ENCODE measurements at regions not wholly inside any gene's neighbourhood (a gene's known extent, or its start where the extent isn't known, plus 50 kb on each side); places are given as distances from the start of the nearest gene placed in this dataset.

DNA sequence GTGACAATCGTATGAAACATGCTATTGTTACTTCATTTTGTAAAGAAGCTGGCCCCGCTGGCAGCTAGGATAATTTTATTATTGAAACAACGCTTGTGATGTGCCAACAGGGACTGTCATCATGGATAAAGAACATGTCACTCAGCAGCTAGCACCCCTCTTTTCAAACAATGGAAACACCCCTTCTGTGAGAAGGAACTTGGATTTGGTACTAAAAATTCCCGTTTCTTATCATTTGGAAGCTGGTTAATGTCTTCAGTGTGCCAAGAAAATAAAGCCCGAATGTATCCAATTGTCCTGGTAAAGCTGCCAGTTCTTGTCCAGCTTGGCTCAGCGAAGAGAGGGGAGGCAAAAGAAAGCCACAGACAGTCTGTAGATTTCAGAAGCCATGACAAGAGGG lies 186.6 kb downstream of the PHLDA1 start:
- no peaks in the 10 kb centered on the region for H3K4me1 ChIP-seq
- H3K9me3 Mint-ChIP-seq = peaks cover 2% of the 10 kb centered on the region

DNA sequence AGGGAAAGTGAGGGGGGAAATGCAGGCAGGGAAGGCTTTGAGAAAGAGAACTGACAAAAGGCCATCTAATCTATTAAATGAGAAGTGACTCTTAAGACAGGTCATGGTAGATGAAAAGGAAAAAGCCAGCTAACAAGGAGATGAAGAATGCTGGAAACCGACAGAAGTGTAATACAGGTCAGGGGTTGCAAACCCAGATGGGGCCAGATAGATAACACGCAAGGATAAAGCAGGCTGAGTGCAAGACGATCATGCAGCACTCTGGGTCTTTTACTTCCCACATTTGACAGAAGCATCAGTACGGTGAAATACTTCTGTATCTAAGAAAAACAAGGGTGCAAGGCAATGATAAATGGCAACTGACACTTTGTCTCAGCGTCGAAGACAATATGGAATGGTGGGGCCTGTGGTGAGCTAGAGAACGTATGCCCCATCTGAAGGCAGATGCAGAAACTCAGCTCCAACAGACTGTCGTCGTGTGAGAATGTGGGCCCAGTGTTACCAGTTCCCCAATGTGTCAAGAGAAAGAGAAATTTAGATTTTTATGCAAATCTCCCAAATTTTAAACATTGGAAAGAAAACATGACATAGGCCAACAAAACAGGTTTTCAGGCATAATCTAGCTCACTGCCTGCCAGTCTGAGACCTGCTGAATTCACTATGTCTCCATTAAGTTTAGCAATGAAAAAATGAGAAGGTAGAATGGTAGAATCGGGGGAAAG lies 187.4 kb downstream of the PHLDA1 start:
- peaks cover 8% of the 10 kb centered on the region for H3K27me3 Mint-ChIP-seq (ENCODE audit: insufficient read depth, low read depth)
- DNase-seq (ENCODE audit: low spot score) = no peak
- Histone ChIP-seq H3K4me1 (no peaks in the 10 kb centered on the region), H2AFZ (replicated peaks) (no peak overlapping the region), H4K20me1 (ENCODE audit: low read depth) (no peaks in the 10 kb centered on the region), H3K4me2 (no peak overlapping the region), H3K36me3 (no peaks in the 10 kb centered on the region), H3K4me3 (no peak overlapping the region), H3K9ac (no peak overlapping the region), H3K27ac (no peak overlapping the region), H3F3A (ENCODE audit: low read depth) (no peaks in the 10 kb centered on the region), H3K79me2 (ENCODE audit: low read depth) (no peaks in the 10 kb centered on the region), H3K9me3 (ENCODE audit: low read depth) (no peaks in the 10 kb centered on the region), H3K27me3 (no peaks in the 10 kb centered on the region)
- H3K27ac Mint-ChIP-seq = no peak overlapping the region
- TF ChIP-seq EZH2 (IDR thresholded peaks at IDR 0.05) (no peak), EZH2phosphoT487 (IDR thresholded peaks at IDR 0.05) (no peak)
- TF ChIP-seq, protein P1, sequence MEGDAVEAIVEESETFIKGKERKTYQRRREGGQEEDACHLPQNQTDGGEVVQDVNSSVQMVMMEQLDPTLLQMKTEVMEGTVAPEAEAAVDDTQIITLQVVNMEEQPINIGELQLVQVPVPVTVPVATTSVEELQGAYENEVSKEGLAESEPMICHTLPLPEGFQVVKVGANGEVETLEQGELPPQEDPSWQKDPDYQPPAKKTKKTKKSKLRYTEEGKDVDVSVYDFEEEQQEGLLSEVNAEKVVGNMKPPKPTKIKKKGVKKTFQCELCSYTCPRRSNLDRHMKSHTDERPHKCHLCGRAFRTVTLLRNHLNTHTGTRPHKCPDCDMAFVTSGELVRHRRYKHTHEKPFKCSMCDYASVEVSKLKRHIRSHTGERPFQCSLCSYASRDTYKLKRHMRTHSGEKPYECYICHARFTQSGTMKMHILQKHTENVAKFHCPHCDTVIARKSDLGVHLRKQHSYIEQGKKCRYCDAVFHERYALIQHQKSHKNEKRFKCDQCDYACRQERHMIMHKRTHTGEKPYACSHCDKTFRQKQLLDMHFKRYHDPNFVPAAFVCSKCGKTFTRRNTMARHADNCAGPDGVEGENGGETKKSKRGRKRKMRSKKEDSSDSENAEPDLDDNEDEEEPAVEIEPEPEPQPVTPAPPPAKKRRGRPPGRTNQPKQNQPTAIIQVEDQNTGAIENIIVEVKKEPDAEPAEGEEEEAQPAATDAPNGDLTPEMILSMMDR (IDR thresholded peaks at IDR 0.05) = no peak
- H3K9me3 Mint-ChIP-seq = peaks cover 2% of the 10 kb centered on the region
- peaks cover 23% of the 10 kb centered on the region for H3K4me1 Mint-ChIP-seq
- H3K36me3 Mint-ChIP-seq = no peaks in the 10 kb centered on the region
- H3K4me3 Mint-ChIP-seq = no peak overlapping the region

More for the DNA sequence above, 186.6 kb downstream of the PHLDA1 start:
- H3F3A ChIP-seq (ENCODE audit: low read depth) = no peaks in the 10 kb centered on the region
- H3K4me3 ChIP-seq = no peak overlapping the region
- Mint-ChIP-seq H3K4me1 (peaks cover 26% of the 10 kb centered on the region), H3K27me3 (ENCODE audit: insufficient read depth, low read depth) (peaks cover 8% of the 10 kb centered on the region), H3K36me3 (no peaks in the 10 kb centered on the region), H3K27ac (no peak overlapping the region), H3K4me3 (no peak overlapping the region)
- no peak overlapping the region for H3K27ac ChIP-seq
- H3K9ac ChIP-seq = no peak overlapping the region
- H3K4me2 ChIP-seq = no peak overlapping the region
- H2AFZ ChIP-seq (replicated peaks) = no peak overlapping the region
- TF ChIP-seq, protein P1 (IDR thresholded peaks at IDR 0.05) = no peak
- TF ChIP-seq EZH2phosphoT487 (IDR thresholded peaks at IDR 0.05) (no peak), EZH2 (IDR thresholded peaks at IDR 0.05) (no peak)
- no peaks in the 10 kb centered on the region for H4K20me1 ChIP-seq (ENCODE audit: low read depth)
- H3K9me3 ChIP-seq (ENCODE audit: low read depth) = no peaks in the 10 kb centered on the region
- no peaks in the 10 kb centered on the region for H3K79me2 ChIP-seq (ENCODE audit: low read depth)
- H3K36me3 ChIP-seq = no peaks in the 10 kb centered on the region
- no peak for DNase-seq (ENCODE audit: low spot score)
- no peaks in the 10 kb centered on the region for H3K27me3 ChIP-seq

DNA sequence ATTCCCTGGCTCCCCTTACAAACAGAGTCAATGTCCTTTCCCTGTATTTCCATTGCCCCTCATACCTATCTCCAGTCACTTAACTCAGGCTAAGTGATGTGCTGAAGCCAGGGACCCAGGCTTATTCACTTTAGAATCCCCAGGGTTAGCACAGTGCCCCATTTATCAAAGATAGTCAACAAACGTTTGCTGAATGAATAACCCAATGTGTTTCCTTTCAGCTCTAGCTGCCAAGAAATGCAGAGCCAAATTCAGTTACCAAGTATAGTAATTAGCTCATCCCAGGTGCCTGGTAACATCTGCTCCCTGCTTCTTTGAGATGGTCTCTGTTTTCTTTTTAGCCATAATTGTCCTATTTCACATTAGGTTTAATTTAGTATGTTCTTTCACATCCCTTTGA lies 189.5 kb downstream of the PHLDA1 start:
- H3K27me3 Mint-ChIP-seq (ENCODE audit: insufficient read depth, low read depth) = peaks cover 8% of the 10 kb centered on the region

More for the DNA sequence above, 189.5 kb downstream of the PHLDA1 start:
- H3K9me3 Mint-ChIP-seq = peaks cover 2% of the 10 kb centered on the region
- no peaks in the 10 kb centered on the region for H3K36me3 Mint-ChIP-seq
- no peak overlapping the region for H3K4me2 ChIP-seq
- no peak overlapping the region for H3K9ac ChIP-seq
- TF ChIP-seq, protein P1 (IDR thresholded peaks at IDR 0.05) = no peak
- no peak for TF ChIP-seq EZH2 (IDR thresholded peaks at IDR 0.05)
- TF ChIP-seq EZH2phosphoT487 (IDR thresholded peaks at IDR 0.05) = no peak
- H3K36me3 ChIP-seq = no peaks in the 10 kb centered on the region
- H3K4me3 ChIP-seq = no peak overlapping the region
- no peak overlapping the region for H2AFZ ChIP-seq (replicated peaks)
- no peaks in the 10 kb centered on the region for H3K9me3 ChIP-seq (ENCODE audit: low read depth)
- H3K4me3 Mint-ChIP-seq = no peak overlapping the region
- peaks cover 10% of the 10 kb centered on the region for H3K4me1 Mint-ChIP-seq
- H3K27ac Mint-ChIP-seq = no peak overlapping the region
- H3K27me3 ChIP-seq = no peaks in the 10 kb centered on the region
- H3F3A ChIP-seq (ENCODE audit: low read depth) = no peaks in the 10 kb centered on the region
- DNase-seq (ENCODE audit: low spot score) = no peak
- H3K4me1 ChIP-seq = peaks cover 4% of the 10 kb centered on the region
- no peaks in the 10 kb centered on the region for H4K20me1 ChIP-seq (ENCODE audit: low read depth)
- no peak overlapping the region for H3K27ac ChIP-seq
- H3K79me2 ChIP-seq (ENCODE audit: low read depth) = no peaks in the 10 kb centered on the region
